22Rv1 (cell line): ENCODE measurements at regions not wholly inside any gene's neighbourhood (a gene's known extent, or its start where the extent isn't known, plus 50 kb on each side); places are given as distances from the start of the nearest gene placed in this dataset.

Experiments used
- CTCF ChIP-seq: fragments of 450-650 bp; IDR thresholded peaks from 2 replicates; pipeline ENCODE4 v1.5.1; 2017; ENCODE audit warnings: mild to moderate bottlenecking
- ZFX ChIP-seq: fragments of 450-650 bp; IDR thresholded peaks from 2 replicates; pipeline ENCODE4 v1.6.1; 2017; ENCODE audit warnings: antibody characterized with exemption, borderline replicate concordance

- TF ChIP-seq CTCF (no peak), ZFX (no peak)
These were observed 476.6 kb downstream of the ZNF536 start for GRCh38 chr19:30848636-30849425.
